ENCODE measurements at regions not wholly inside any gene's neighbourhood (a gene's known extent, or its start where the extent isn't known, plus 50 kb on each side); places are given as distances from the start of the nearest gene placed in this dataset.

DNA sequence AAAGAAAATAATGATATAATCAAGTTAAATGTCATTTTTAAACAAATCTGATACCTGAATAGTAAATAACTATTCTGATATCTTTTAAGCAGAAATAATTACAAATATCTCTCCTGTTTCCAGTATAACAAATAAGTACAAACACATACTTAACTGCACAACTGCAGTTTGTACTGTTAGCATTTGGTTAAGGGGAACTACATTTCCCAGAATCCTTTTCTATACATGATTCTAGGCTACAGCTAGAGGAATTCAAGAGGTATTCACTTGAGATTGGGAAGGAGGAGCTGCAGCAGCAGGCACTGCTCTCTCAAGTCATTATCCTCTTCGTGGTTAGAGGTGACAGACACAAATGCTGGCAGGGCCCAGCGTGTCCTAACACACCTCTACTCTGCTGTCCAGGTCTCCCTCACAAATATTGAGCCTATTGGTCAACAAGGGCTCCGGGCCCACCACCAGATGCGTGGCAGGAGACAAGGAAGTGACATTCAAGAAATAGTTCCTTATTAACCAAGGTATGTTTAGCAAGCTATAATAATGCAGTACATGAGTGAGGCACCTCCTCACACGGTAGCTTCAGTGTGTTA is 255.1 kb upstream of the MKLN1 start:
- Histone ChIP-seq H3K36me3 (peaks cover 0 to 21% (median 6%) of the 10 kb centered on the region in 4 donors), H3K4me1 (peaks cover 51 to 97% (median 85%) of the 10 kb centered on the region in 4 donors), H3K9me3 (no peaks in the 10 kb centered on the region), H3K27me3 (no peaks in the 10 kb centered on the region), H3K27ac (replicated peaks in 1 of 4) (peak overlapping the region in 3 of 4 donors; percentile 54 to 68 (median 57)), H3K4me3 (peak overlapping the region in 3 of 4 donors; percentile 3 to 19 (median 10))
- no peak for DNase-seq (ENCODE audit: extremely low spot score)
- WGBS: 74% methylated on average over 5 of the region's 5 CpGs
- intact Hi-C loops (cut with DNase I): loop anchor here (5.0 kb wide), 1 partner anchor 350 kb away; no protein-coding TSS in a partner anchor
- TF ChIP-seq, protein P1, sequence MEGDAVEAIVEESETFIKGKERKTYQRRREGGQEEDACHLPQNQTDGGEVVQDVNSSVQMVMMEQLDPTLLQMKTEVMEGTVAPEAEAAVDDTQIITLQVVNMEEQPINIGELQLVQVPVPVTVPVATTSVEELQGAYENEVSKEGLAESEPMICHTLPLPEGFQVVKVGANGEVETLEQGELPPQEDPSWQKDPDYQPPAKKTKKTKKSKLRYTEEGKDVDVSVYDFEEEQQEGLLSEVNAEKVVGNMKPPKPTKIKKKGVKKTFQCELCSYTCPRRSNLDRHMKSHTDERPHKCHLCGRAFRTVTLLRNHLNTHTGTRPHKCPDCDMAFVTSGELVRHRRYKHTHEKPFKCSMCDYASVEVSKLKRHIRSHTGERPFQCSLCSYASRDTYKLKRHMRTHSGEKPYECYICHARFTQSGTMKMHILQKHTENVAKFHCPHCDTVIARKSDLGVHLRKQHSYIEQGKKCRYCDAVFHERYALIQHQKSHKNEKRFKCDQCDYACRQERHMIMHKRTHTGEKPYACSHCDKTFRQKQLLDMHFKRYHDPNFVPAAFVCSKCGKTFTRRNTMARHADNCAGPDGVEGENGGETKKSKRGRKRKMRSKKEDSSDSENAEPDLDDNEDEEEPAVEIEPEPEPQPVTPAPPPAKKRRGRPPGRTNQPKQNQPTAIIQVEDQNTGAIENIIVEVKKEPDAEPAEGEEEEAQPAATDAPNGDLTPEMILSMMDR (IDR thresholded peaks at IDR 0.05): no peak
- TF ChIP-seq EP300 (IDR thresholded peaks at IDR 0.05): no peak
- TF ChIP-seq POLR2AphosphoS5 (IDR thresholded peaks at IDR 0.05): no peak
- TF ChIP-seq POLR2A (IDR thresholded peaks at IDR 0.05; ENCODE audit: low read depth): no peak

DNA sequence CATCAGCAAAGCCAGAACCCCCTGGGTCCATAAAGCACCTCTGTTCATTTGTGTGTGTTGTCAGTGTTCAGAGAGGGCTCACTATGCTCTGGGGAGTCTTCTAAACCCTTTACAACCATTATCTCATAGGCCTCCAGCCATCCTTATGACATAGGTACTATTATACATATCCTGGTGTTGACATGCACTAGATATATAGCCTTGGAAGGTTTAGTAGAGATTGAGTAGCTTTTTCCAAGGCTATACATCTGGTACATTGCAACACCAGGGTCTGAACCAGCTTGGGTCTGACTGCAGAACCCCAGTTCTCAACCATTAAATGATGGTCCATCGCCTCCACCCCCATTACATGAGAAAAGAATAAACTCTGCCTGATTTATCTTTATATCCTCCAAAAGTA is 253.6 kb upstream of the MKLN1 start:
- 100% methylated on average over 1 of the region's 1 CpG for WGBS
- no peak overlapping the region for H3K4me3 ChIP-seq

DNA sequence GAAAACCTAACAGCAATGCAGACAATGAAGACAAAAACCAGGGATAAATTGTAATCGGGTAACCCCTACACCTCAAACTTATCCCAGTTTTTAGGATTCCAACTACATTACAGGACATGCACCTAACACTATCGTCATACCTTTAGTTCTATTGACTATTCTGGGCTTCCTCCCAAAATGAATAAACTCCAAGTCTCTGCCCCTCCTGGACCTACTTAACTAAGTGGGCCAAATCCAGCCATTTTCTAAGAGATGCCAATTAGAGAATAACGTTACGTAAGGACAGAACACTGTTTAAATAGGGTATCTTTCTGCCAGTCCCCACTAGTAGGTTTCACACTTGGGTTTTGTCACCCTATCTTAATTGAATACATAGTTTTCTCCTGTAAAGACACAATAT is 253.1 kb upstream of the MKLN1 start:
- 94% methylated on average over 4 of the region's 4 CpGs for WGBS
- intact Hi-C loops (cut with DNase I): loop anchor here (5.0 kb wide), 1 partner anchor 348 kb away; no protein-coding TSS in a partner anchor
- H3K27me3 ChIP-seq: no peaks in the 10 kb centered on the region
- no peak for DNase-seq (ENCODE audit: extremely low spot score)
- peaks cover 42 to 89% (median 81%) of the 10 kb centered on the region in 4 donors for H3K4me1 ChIP-seq
- H3K27ac ChIP-seq (replicated peaks in 1 of 4): no peak overlapping the region
- peaks cover 0 to 27% (median 16%) of the 10 kb centered on the region in 4 donors for H3K36me3 ChIP-seq
- no peak overlapping the region for H3K4me3 ChIP-seq
- TF ChIP-seq, protein P1 (IDR thresholded peaks at IDR 0.05): no peak
- no peak for TF ChIP-seq EP300 (IDR thresholded peaks at IDR 0.05)
- no peak for TF ChIP-seq POLR2AphosphoS5 (IDR thresholded peaks at IDR 0.05)
- no peak for TF ChIP-seq POLR2A (IDR thresholded peaks at IDR 0.05; ENCODE audit: low read depth)
- no peaks in the 10 kb centered on the region for H3K9me3 ChIP-seq

More for the DNA sequence above, 253.6 kb upstream of the MKLN1 start:
- Histone ChIP-seq H3K27ac (replicated peaks in 1 of 4) (no peak overlapping the region), H3K36me3 (peaks cover 0 to 22% (median 10%) of the 10 kb centered on the region in 4 donors), H3K4me1 (peaks cover 40 to 94% (median 81%) of the 10 kb centered on the region in 4 donors), H3K27me3 (no peaks in the 10 kb centered on the region), H3K9me3 (no peaks in the 10 kb centered on the region)
- TF ChIP-seq, protein P1 (IDR thresholded peaks at IDR 0.05): no peak
- TF ChIP-seq POLR2AphosphoS5 (IDR thresholded peaks at IDR 0.05): no peak
- TF ChIP-seq POLR2A (IDR thresholded peaks at IDR 0.05; ENCODE audit: low read depth): no peak
- no peak for TF ChIP-seq EP300 (IDR thresholded peaks at IDR 0.05)
- DNase-seq (ENCODE audit: extremely low spot score): no peak
- intact Hi-C loops (cut with DNase I): loop anchor here (5.0 kb wide), 1 partner anchor 348 kb away; no protein-coding TSS in a partner anchor

DNA sequence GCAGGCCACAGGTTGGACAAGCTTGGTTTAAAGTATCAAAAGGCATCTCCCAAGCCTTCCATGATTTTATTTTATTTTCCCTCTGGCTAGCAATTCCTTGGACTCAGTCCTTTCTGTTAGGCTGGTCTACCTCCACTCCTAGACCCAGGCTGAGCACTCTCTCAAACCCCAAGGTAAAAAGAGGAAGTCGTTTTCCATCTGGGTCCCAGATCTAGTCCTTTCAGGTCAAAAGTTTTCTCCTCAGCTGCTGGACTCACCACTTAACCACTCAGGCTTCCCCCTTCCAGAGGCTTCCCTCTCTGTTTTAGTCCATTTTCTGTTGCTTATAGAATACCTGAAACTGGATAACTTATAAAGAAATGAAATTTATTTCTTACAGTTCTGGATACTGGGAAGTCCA is 252.3 kb upstream of the MKLN1 start:
- TF ChIP-seq EP300 (IDR thresholded peaks at IDR 0.05) (no peak), POLR2A (IDR thresholded peaks at IDR 0.05; ENCODE audit: low read depth) (no peak), POLR2AphosphoS5 (IDR thresholded peaks at IDR 0.05) (no peak)
- TF ChIP-seq, protein P1 (IDR thresholded peaks at IDR 0.05): no peak
- Histone ChIP-seq H3K4me1 (peaks cover 39 to 87% (median 81%) of the 10 kb centered on the region in 4 donors), H3K27me3 (no peaks in the 10 kb centered on the region), H3K36me3 (peaks cover 0 to 32% (median 21%) of the 10 kb centered on the region in 4 donors), H3K4me3 (no peak overlapping the region), H3K9me3 (no peaks in the 10 kb centered on the region), H3K27ac (replicated peaks in 1 of 4) (no peak overlapping the region)
- intact Hi-C loops (cut with DNase I): no loop called here
- no peak for DNase-seq (ENCODE audit: extremely low spot score)
- 75% methylated on average over 1 of the region's 1 CpG for WGBS

All from esophagus muscularis mucosa (tissue), 4 donors.